ENCODE measurements at regions not wholly inside any gene's neighbourhood (a gene's known extent, or its start where the extent isn't known, plus 50 kb on each side); places are given as distances from the start of the nearest gene placed in this dataset.

DNA sequence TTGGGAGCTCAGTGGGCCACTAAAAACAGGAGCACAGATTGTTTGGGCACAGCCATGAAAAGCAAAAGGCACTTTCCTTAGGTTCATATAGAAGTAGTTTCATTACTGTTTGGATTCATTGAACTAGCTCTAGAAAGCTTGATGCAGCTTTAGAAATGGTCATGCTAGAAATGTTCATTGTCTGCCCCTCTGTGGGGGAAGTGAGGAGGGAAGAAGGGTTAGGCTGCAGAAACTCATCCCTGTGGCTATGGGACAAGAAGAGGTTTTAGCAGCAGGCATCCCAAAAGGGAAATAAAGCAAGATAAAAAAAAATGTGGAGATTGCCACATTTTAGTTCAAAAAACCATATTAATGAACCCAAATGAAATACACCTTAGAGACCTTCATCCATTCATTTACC is 359.6 kb upstream of the PTBP2 start:
- TF ChIP-seq, protein P1, sequence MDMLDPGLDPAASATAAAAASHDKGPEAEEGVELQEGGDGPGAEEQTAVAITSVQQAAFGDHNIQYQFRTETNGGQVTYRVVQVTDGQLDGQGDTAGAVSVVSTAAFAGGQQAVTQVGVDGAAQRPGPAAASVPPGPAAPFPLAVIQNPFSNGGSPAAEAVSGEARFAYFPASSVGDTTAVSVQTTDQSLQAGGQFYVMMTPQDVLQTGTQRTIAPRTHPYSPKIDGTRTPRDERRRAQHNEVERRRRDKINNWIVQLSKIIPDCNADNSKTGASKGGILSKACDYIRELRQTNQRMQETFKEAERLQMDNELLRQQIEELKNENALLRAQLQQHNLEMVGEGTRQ (IDR thresholded peaks at IDR 0.05; ENCODE audit: low read length) = no peak
- TF ChIP-seq POLR2A (IDR thresholded peaks at IDR 0.05; ENCODE audit: control extremely low read depth in 1 of 2, low read depth in 2 of 2, low read length in 2 of 2) (no peak), EZH2 (IDR thresholded peaks at IDR 0.05; ENCODE audit: low read depth, low read length, severe bottlenecking) (no peak), POLR2AphosphoS5 (IDR thresholded peaks at IDR 0.05; ENCODE audit: low read depth, low read length) (no peak), CEBPB (IDR thresholded peaks at IDR 0.05; ENCODE audit: low read depth, low read length) (no peak), RAD21 (IDR thresholded peaks at IDR 0.05 in 1 of 2, conservative IDR thresholded peaks at IDR 0.05 in 1 of 2; ENCODE audit: low read depth in 2 of 2, low read length in 2 of 2) (no peak), EP300 (IDR thresholded peaks at IDR 0.05; ENCODE audit: borderline replicate concordance in 1 of 2, low read depth in 2 of 2, low read length in 2 of 2) (no peak)
- TF ChIP-seq, protein P2, sequence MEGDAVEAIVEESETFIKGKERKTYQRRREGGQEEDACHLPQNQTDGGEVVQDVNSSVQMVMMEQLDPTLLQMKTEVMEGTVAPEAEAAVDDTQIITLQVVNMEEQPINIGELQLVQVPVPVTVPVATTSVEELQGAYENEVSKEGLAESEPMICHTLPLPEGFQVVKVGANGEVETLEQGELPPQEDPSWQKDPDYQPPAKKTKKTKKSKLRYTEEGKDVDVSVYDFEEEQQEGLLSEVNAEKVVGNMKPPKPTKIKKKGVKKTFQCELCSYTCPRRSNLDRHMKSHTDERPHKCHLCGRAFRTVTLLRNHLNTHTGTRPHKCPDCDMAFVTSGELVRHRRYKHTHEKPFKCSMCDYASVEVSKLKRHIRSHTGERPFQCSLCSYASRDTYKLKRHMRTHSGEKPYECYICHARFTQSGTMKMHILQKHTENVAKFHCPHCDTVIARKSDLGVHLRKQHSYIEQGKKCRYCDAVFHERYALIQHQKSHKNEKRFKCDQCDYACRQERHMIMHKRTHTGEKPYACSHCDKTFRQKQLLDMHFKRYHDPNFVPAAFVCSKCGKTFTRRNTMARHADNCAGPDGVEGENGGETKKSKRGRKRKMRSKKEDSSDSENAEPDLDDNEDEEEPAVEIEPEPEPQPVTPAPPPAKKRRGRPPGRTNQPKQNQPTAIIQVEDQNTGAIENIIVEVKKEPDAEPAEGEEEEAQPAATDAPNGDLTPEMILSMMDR (IDR thresholded peaks at IDR 0.05; ENCODE audit: control extremely low read depth in 1 of 3, insufficient read depth in 1 of 3, low read depth in 1 of 3, low read length in 3 of 3) = no peak
- TF ChIP-seq, protein P3, sequence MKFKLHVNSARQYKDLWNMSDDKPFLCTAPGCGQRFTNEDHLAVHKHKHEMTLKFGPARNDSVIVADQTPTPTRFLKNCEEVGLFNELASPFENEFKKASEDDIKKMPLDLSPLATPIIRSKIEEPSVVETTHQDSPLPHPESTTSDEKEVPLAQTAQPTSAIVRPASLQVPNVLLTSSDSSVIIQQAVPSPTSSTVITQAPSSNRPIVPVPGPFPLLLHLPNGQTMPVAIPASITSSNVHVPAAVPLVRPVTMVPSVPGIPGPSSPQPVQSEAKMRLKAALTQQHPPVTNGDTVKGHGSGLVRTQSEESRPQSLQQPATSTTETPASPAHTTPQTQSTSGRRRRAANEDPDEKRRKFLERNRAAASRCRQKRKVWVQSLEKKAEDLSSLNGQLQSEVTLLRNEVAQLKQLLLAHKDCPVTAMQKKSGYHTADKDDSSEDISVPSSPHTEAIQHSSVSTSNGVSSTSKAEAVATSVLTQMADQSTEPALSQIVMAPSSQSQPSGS (IDR thresholded peaks at IDR 0.05; ENCODE audit: low read length) = no peak
- TF ChIP-seq, protein P4, sequence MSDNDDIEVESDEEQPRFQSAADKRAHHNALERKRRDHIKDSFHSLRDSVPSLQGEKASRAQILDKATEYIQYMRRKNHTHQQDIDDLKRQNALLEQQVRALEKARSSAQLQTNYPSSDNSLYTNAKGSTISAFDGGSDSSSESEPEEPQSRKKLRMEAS (IDR thresholded peaks at IDR 0.05) = no peak

Measured in H1 (cell line).